MCF 10A (cell line): ENCODE measurements at regions not wholly inside any gene's neighbourhood (a gene's known extent, or its start where the extent isn't known, plus 50 kb on each side); places are given as distances from the start of the nearest gene placed in this dataset.

Source experiments
- BruUV-seq: library from RNA; stranded (reverse); fragments of 400-500 nt; replicated peaks from 2 replicates; lab custom pipeline; 2021; lab: Mats Ljungman, UMichigan
- CTCF ChIA-PET: fragments of 300-600 bp; sonication (Branson Sonifier 250); formaldehyde crosslinking; extraction: SDS; loops from one replicate; lab custom pipeline; 2021; ENCODE audit warnings: antibody characterized with exemption, inconsistent platforms; lab: Yijun Ruan, JAX
- POLR2A ChIA-PET: fragments of 300-600, 350-650 bp; sonication (Branson Sonifier 250); formaldehyde crosslinking; extraction: SDS; loops from one replicate; lab custom pipeline; 2020; ENCODE audit warnings: antibody characterized with exemption, inconsistent platforms; lab: Yijun Ruan, JAX
- DNase-seq: peaks from one replicate; pipeline ENCODE4 v3.0.0-alpha.2; 2018; ENCODE audit not compliant: unreplicated experiment
- H3K27ac Mint-ChIP-seq: one replicate; pipeline ENCODE4 v1.8.0; 2022; ENCODE audit warnings: mild to moderate bottlenecking, low read depth, mixed read lengths; ENCODE audit not compliant: unreplicated experiment
- H3K27me3 Mint-ChIP-seq: one replicate; pipeline ENCODE4 v1.8.0; 2022; ENCODE audit warnings: mixed read lengths; ENCODE audit not compliant: insufficient read depth, unreplicated experiment
- H3K36me3 Mint-ChIP-seq: one replicate; pipeline ENCODE4 v1.8.0; 2022; ENCODE audit warnings: mild to moderate bottlenecking, moderate library complexity, mixed read lengths; ENCODE audit not compliant: insufficient read depth, unreplicated experiment
- H3K4me1 Mint-ChIP-seq: one replicate; pipeline ENCODE4 v1.8.0; 2022; ENCODE audit warnings: mixed read lengths; ENCODE audit not compliant: insufficient read depth, unreplicated experiment
- H3K4me3 Mint-ChIP-seq: one replicate; pipeline ENCODE4 v1.8.0; 2022; ENCODE audit warnings: mild to moderate bottlenecking, moderate library complexity, mixed read lengths; ENCODE audit not compliant: unreplicated experiment
- H3K9me3 Mint-ChIP-seq: one replicate; pipeline ENCODE4 v1.8.0; 2022; ENCODE audit warnings: mixed read lengths; ENCODE audit not compliant: unreplicated experiment
- intact Hi-C: fragments of 100-400 bp; cut with micrococcal nuclease; formaldehyde crosslinking; loops from 2 replicates; pipeline ENCODE4 v1.14.1; 2022
- TF ChIP-seq, protein P1 (sequence below): fragments of 200-600 bp; IDR thresholded peaks from one replicate; pipeline ENCODE4 v1.8.0; 2022; ENCODE audit warnings: antibody characterized with exemption, mild to moderate bottlenecking; ENCODE audit not compliant: unreplicated experiment

DNA sequence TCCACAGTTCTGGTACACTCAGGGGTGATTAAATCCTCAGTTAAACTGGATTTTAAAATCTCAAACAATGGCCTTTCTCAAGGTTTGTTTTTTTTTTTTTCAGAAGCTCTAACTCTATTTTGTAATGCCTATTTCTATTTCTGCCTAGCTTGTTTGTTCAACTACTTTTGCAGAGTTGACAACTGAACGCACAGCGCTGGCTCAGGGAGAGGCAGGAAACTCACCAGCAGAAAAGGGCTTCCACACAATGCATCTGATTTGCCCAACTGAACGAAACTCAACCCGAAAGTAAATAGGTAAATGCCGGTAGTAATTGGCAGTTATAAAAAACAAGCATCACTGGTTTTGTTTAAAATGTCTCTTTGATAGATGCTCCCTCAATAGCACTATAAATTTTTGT lies 52.7 kb upstream of the CNEP1R1 start:
- H3K9me3 Mint-ChIP-seq, result no peaks in the 10 kb centered on the region
- TF ChIP-seq, protein P1, sequence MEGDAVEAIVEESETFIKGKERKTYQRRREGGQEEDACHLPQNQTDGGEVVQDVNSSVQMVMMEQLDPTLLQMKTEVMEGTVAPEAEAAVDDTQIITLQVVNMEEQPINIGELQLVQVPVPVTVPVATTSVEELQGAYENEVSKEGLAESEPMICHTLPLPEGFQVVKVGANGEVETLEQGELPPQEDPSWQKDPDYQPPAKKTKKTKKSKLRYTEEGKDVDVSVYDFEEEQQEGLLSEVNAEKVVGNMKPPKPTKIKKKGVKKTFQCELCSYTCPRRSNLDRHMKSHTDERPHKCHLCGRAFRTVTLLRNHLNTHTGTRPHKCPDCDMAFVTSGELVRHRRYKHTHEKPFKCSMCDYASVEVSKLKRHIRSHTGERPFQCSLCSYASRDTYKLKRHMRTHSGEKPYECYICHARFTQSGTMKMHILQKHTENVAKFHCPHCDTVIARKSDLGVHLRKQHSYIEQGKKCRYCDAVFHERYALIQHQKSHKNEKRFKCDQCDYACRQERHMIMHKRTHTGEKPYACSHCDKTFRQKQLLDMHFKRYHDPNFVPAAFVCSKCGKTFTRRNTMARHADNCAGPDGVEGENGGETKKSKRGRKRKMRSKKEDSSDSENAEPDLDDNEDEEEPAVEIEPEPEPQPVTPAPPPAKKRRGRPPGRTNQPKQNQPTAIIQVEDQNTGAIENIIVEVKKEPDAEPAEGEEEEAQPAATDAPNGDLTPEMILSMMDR, result no peak
- no peaks in the 10 kb centered on the region for H3K4me1 Mint-ChIP-seq
- no peak overlapping the region for H3K4me3 Mint-ChIP-seq
- H3K27me3 Mint-ChIP-seq, result peaks cover 15% of the 10 kb centered on the region
- intact Hi-C loops, result no loop called here
- no peak for DNase-seq
- ChIA-PET POLR2A (no interaction called here), CTCF (no interaction called here)
- no peak overlapping the region for H3K27ac Mint-ChIP-seq
- H3K36me3 Mint-ChIP-seq, result peaks cover 6% of the 10 kb centered on the region
- BruUV-seq, result no TSS peak

DNA sequence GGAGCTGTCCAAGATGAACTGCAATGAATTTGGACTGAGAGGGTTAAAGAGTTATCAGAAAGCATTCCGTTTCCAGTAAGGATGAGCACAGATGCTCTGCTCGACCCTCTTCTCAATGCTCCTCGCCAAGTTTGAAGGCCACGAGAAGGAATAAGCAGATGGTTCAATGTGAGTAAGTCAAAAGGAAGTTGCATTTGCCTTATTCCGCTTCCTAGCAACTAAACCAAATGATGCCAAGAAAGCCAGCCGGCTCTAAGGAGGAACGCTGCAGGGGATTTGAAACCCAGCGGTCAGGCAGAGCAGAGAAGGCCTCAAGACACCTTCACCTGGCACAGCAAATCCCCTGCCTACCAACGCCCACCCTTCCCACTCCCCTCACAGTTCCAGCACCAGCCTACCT lies 52.1 kb upstream of the CNEP1R1 start:
- no peak overlapping the region for H3K27ac Mint-ChIP-seq
- intact Hi-C loops, result no loop called here
- BruUV-seq, result no TSS peak
- H3K4me3 Mint-ChIP-seq, result no peak overlapping the region
- no peaks in the 10 kb centered on the region for H3K9me3 Mint-ChIP-seq
- CTCF ChIA-PET, result interaction anchor here (0.6 kb wide), 1 partner anchor 23 kb away, joined by 5 read pairs; no protein-coding TSS in a partner anchor
- TF ChIP-seq, protein P1, result no peak
- no peak for DNase-seq
- H3K27me3 Mint-ChIP-seq, result peaks cover 15% of the 10 kb centered on the region
- POLR2A ChIA-PET, result interaction anchor here (0.6 kb wide), 1 partner anchor 129 kb away, joined by 6 read pairs; no protein-coding TSS in a partner anchor
- peaks cover 6% of the 10 kb centered on the region for H3K36me3 Mint-ChIP-seq
- H3K4me1 Mint-ChIP-seq, result no peaks in the 10 kb centered on the region
